H9 (cell line): ENCODE measurements at regions not wholly inside any gene's neighbourhood (a gene's known extent, or its start where the extent isn't known, plus 50 kb on each side); places are given as distances from the start of the nearest gene placed in this dataset.

Source experiments
- DNase-seq: peaks from one replicate; pipeline ENCODE4 v3.0.0-alpha.2; 2017
- H2AFZ ChIP-seq: one replicate; pipeline ENCODE4 v1.6.1; 2013; ENCODE audit warnings: mild to moderate bottlenecking, low read length, control low read depth, moderate library complexity
- H2AK5ac ChIP-seq: 2 replicates; pipeline ENCODE4 v1.6.1; 2013; ENCODE audit warnings: low read length, control low read depth, mixed read lengths; ENCODE audit not compliant: insufficient read length
- H2BK120ac ChIP-seq: one replicate; pipeline ENCODE4 v1.6.1; 2013; ENCODE audit warnings: low read depth, mild to moderate bottlenecking, low read length, control low read depth, inconsistent platforms; ENCODE audit not compliant: poor library complexity, severe bottlenecking
- H2BK12ac ChIP-seq: 2 replicates; pipeline ENCODE4 v1.6.1; 2013; ENCODE audit warnings: low read length, control low read depth, mixed read lengths, low read depth; ENCODE audit not compliant: insufficient read length
- H2BK15ac ChIP-seq: 2 replicates; pipeline ENCODE4 v1.6.1; 2013; ENCODE audit warnings: low read depth, low read length, control low read depth
- H2BK20ac ChIP-seq: one replicate; pipeline ENCODE4 v1.6.1; 2013; ENCODE audit warnings: low read depth, mild to moderate bottlenecking, low read length, control low read depth, inconsistent platforms; ENCODE audit not compliant: poor library complexity, severe bottlenecking
- H2BK5ac ChIP-seq: 2 replicates; pipeline ENCODE4 v1.6.1; 2013; ENCODE audit warnings: low read length, control low read depth, mixed read lengths; ENCODE audit not compliant: insufficient read length
- H3K14ac ChIP-seq: 2 replicates; pipeline ENCODE4 v1.6.1; 2013; ENCODE audit warnings: low read length, control low read depth; ENCODE audit not compliant: insufficient read depth
- H3K18ac ChIP-seq: 2 replicates; pipeline ENCODE4 v1.6.1; 2013; ENCODE audit warnings: low read depth, mild to moderate bottlenecking, mixed read lengths, low read length, control low read depth; ENCODE audit not compliant: insufficient read length
- H3K23ac ChIP-seq: 2 replicates; pipeline ENCODE4 v1.6.1; 2013; ENCODE audit warnings: low read length, control low read depth, mixed read lengths, low read depth; ENCODE audit not compliant: insufficient read length
- H3K23me2 ChIP-seq: 2 replicates; pipeline ENCODE4 v1.6.1; 2013; ENCODE audit warnings: low read depth, mild to moderate bottlenecking, mixed read lengths, low read length, control low read depth; ENCODE audit not compliant: insufficient read length, poor library complexity, severe bottlenecking
- H3K27ac ChIP-seq: 2 replicates; pipeline ENCODE4 v1.5.1; 2013; ENCODE audit warnings: low read length, control low read depth, mixed read lengths, low read depth; ENCODE audit not compliant: insufficient read length
- H3K27me3 ChIP-seq: 2 replicates; pipeline ENCODE4 v1.6.1; 2013; ENCODE audit warnings: low read length, control low read depth, inconsistent platforms; ENCODE audit not compliant: insufficient read depth
- H3K4ac ChIP-seq: 2 replicates; pipeline ENCODE4 v1.6.1; 2013; ENCODE audit warnings: low read depth, mild to moderate bottlenecking, control low read depth, inconsistent platforms, low read length, moderate library complexity
- H3K4me1 ChIP-seq: 2 replicates; pipeline ENCODE4 v1.6.1; 2013; ENCODE audit warnings: low read length, control low read depth, inconsistent platforms; ENCODE audit not compliant: insufficient read depth
- H3K4me2 ChIP-seq: 2 replicates; pipeline ENCODE4 v1.6.1; 2013; ENCODE audit warnings: low read length, control low read depth, mixed read lengths; ENCODE audit not compliant: insufficient read length, insufficient read depth
- H3K56ac ChIP-seq: 2 replicates; pipeline ENCODE4 v1.6.1; 2013; ENCODE audit warnings: low read depth, mild to moderate bottlenecking, mixed read lengths, low read length, control low read depth; ENCODE audit not compliant: insufficient read length
- H3K79me1 ChIP-seq: 2 replicates; pipeline ENCODE4 v1.6.1; 2013; ENCODE audit warnings: low read depth, mild to moderate bottlenecking, moderate library complexity, low read length, control low read depth, inconsistent platforms; ENCODE audit not compliant: insufficient read depth, poor library complexity, severe bottlenecking
- H3K79me2 ChIP-seq: 2 replicates; pipeline ENCODE4 v1.6.1; 2013; ENCODE audit warnings: low read length, control low read depth, inconsistent platforms; ENCODE audit not compliant: insufficient read depth
- H3K9ac ChIP-seq: 2 replicates; pipeline ENCODE4 v1.6.1; 2013; ENCODE audit warnings: low read length, control low read depth, mixed read lengths; ENCODE audit not compliant: insufficient read length; ENCODE audit errors: extremely low read depth
- H3K9me3 ChIP-seq: one replicate; pipeline ENCODE4 v1.6.1; 2013; ENCODE audit warnings: low read depth, low read length, inconsistent platforms; ENCODE audit not compliant: control insufficient read depth
- H3T11ph ChIP-seq: one replicate; pipeline ENCODE4 v1.6.1; 2013; ENCODE audit warnings: mild to moderate bottlenecking, low read length, control low read depth, inconsistent platforms
- H4K20me1 ChIP-seq: one replicate; pipeline ENCODE4 v1.6.1; 2013; ENCODE audit not compliant: control insufficient read depth, insufficient read length, insufficient read depth
- H4K5ac ChIP-seq: 2 replicates; pipeline ENCODE4 v1.6.1; 2013; ENCODE audit warnings: low read depth, mild to moderate bottlenecking, mixed read lengths, low read length, control low read depth; ENCODE audit not compliant: insufficient read length
- H4K8ac ChIP-seq: replicated peaks from 2 replicates; pipeline ENCODE4 v1.6.1; 2013; ENCODE audit warnings: low read length, control low read depth, mixed read lengths, low read depth; ENCODE audit not compliant: insufficient read length
- H4K91ac ChIP-seq: 2 replicates; pipeline ENCODE4 v1.6.1; 2013; ENCODE audit warnings: low read depth, mild to moderate bottlenecking, moderate library complexity, mixed read lengths, low read length, control low read depth; ENCODE audit not compliant: insufficient read length
- H3K27ac Mint-ChIP-seq, 3 experiments: 2 replicates in 2 of 3; 3 replicates in 1 of 3; pipeline ENCODE4 v1.8.0; 2020 to 2021; ENCODE audit warnings: mixed read lengths in 3 of 3, mild to moderate bottlenecking in 1 of 3, moderate library complexity in 1 of 3
- H3K27me3 Mint-ChIP-seq: 2 replicates; pipeline ENCODE4 v1.8.0; 2021; ENCODE audit warnings: low read depth, mild to moderate bottlenecking, moderate library complexity, mixed read lengths
- H3K36me3 Mint-ChIP-seq, 3 experiments: 2 replicates in 2 of 3; 3 replicates in 1 of 3; pipeline ENCODE4 v1.8.0; 2020 to 2021; ENCODE audit warnings: low read depth in 3 of 3, mixed read lengths in 3 of 3; ENCODE audit not compliant: insufficient read depth in 1 of 3
- H3K4me1 Mint-ChIP-seq, 2 experiments: 2 replicates each; pipeline ENCODE4 v1.8.0; 2020; ENCODE audit warnings: mixed read lengths in 2 of 2
- H3K4me3 Mint-ChIP-seq, 2 experiments: 2 replicates in 1 of 2; 3 replicates in 1 of 2; pipeline ENCODE4 v1.8.0; 2020 to 2021; ENCODE audit warnings: mild to moderate bottlenecking in 2 of 2, mixed read lengths in 2 of 2, moderate library complexity in 1 of 2
- H3K9me3 Mint-ChIP-seq, 2 experiments: 2 replicates in 1 of 2; 3 replicates in 1 of 2; pipeline ENCODE4 v1.8.0; 2020; ENCODE audit warnings: mild to moderate bottlenecking in 2 of 2, mixed read lengths in 2 of 2, moderate library complexity in 1 of 2
- WGBS: extraction: QIAGEN DNeasy Blood & Tissue Kit; methylation state at CpG from one replicate; pipeline ENCODE4 v1.1.7; 2013; ENCODE audit warnings: missing lambda C conversion rate, low lambda C conversion rate, mixed read lengths; ENCODE audit not compliant: insufficient read length; ENCODE audit errors: extremely low coverage; 5-methylcytosine and 5-hydroxymethylcytosine counted together
- TF ChIP-seq, protein P1 (sequence below): fragments of 200-600 bp; sonication (generic); conservative IDR thresholded peaks from 3 replicates; pipeline ENCODE4 v1.8.0; 2021; ENCODE audit warnings: antibody characterized with exemption, mild to moderate bottlenecking

DNA sequence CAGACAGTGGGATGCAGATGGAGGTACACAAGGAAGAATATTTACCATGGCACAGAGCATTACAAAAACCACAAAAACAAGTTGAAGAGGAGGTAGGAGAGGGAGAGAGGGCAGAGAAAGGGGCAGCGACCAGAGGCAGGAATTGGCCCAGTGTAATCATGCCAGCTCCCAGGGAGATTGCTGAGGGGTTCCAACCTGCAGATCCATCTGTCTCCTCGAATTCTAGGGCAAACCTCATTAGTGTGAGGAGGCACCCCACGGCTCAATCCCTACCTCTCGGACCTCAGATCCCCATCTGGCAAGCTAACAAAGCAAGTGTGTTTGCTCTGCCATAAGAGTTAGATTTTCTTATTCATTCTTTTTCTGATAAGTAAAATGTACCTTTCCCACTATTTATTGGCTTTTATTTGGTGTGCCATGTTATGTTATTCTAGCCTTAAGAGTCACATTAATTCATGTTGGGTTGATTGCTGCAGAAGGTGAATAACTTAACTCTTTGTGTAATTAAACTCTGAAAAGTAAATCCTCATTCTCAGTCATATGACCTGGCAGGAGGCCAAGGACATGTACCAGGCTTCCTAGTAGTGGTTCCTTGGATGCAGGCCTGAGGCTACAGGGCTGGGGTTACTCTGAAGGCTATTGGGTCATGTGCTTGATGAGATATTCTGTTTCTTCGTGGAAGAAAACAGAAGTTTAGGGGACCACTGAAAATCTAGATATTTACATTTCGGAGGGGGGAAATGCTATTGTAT is 315.2 kb upstream of the ATP10B start:
- Histone ChIP-seq H3T11ph (no peak overlapping the region), H2BK12ac (no peak overlapping the region), H3K27ac (no peak overlapping the region), H2BK120ac (no peak overlapping the region), H4K5ac (no peak overlapping the region), H3K18ac (no peak overlapping the region), H2AK5ac (no peak overlapping the region), H3K9me3 (no peaks in the 10 kb centered on the region), H3K4me2 (no peak overlapping the region), H3K4me1 (no peaks in the 10 kb centered on the region), H3K14ac (no peak overlapping the region), H2AFZ (no peak overlapping the region), H2BK20ac (no peak overlapping the region), H4K91ac (no peak overlapping the region), H3K23ac (no peak overlapping the region), H2BK5ac (no peak overlapping the region), H3K9ac (no peak overlapping the region), H3K23me2 (no peaks in the 10 kb centered on the region), H2BK15ac (no peak overlapping the region), H3K56ac (no peak overlapping the region), H3K79me2 (no peaks in the 10 kb centered on the region), H3K79me1 (no peaks in the 10 kb centered on the region), H3K4ac (no peak overlapping the region), H4K8ac (no peak overlapping the region), H3K27me3 (no peaks in the 10 kb centered on the region), H4K20me1 (no peaks in the 10 kb centered on the region)
- no peak overlapping the region for H3K4me3 Mint-ChIP-seq
- TF ChIP-seq, protein P1, sequence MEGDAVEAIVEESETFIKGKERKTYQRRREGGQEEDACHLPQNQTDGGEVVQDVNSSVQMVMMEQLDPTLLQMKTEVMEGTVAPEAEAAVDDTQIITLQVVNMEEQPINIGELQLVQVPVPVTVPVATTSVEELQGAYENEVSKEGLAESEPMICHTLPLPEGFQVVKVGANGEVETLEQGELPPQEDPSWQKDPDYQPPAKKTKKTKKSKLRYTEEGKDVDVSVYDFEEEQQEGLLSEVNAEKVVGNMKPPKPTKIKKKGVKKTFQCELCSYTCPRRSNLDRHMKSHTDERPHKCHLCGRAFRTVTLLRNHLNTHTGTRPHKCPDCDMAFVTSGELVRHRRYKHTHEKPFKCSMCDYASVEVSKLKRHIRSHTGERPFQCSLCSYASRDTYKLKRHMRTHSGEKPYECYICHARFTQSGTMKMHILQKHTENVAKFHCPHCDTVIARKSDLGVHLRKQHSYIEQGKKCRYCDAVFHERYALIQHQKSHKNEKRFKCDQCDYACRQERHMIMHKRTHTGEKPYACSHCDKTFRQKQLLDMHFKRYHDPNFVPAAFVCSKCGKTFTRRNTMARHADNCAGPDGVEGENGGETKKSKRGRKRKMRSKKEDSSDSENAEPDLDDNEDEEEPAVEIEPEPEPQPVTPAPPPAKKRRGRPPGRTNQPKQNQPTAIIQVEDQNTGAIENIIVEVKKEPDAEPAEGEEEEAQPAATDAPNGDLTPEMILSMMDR = no peak
- WGBS = no CpG with 5 or more reads among the region's 6 CpGs
- no peak for DNase-seq
- H3K27me3 Mint-ChIP-seq = no peaks in the 10 kb centered on the region
- H3K36me3 Mint-ChIP-seq = no peaks in the 10 kb centered on the region
- H3K27ac Mint-ChIP-seq = peak overlapping the region in 1 of 3 experiments; percentile 42; a peak in 1 of 7 replicates
- H3K9me3 Mint-ChIP-seq = no peaks in the 10 kb centered on the region
- no peaks in the 10 kb centered on the region for H3K4me1 Mint-ChIP-seq
